IPS-18c (cell line): ENCODE measurements at regions not wholly inside any gene's neighbourhood (a gene's known extent, or its start where the extent isn't known, plus 50 kb on each side); places are given as distances from the start of the nearest gene placed in this dataset.

Experiments
- H3K4me3 ChIP-seq: 2 replicates; pipeline ENCODE4 v1.7.0; 2013; ENCODE audit warnings: low read depth, mild to moderate bottlenecking, low read length, moderate library complexity; ENCODE audit not compliant: insufficient read depth
- H3K9me3 ChIP-seq: one replicate; pipeline ENCODE4 v1.6.1; 2013; ENCODE audit warnings: mild to moderate bottlenecking, low read length, moderate library complexity; ENCODE audit not compliant: control insufficient read depth, insufficient read depth

GRCh38 chr13:26973946-26974345 lies 197.7 kb downstream of the USP12 start:
- Histone ChIP-seq H3K4me3 (no peak overlapping the region), H3K9me3 (no peaks in the 10 kb centered on the region)

GRCh38 chr13:26973295-26973694 lies 198.3 kb downstream of the USP12 start:
- Histone ChIP-seq H3K9me3 (no peaks in the 10 kb centered on the region), H3K4me3 (no peak overlapping the region)

GRCh38 chr13:26971990-26972887 lies 199.4 kb downstream of the USP12 start:
- no peak overlapping the region for H3K4me3 ChIP-seq
- no peaks in the 10 kb centered on the region for H3K9me3 ChIP-seq

GRCh38 chr13:26968431-26969341 lies 202.9 kb downstream of the USP12 start:
- Histone ChIP-seq H3K4me3 (no peak overlapping the region), H3K9me3 (no peaks in the 10 kb centered on the region)

GRCh38 chr13:26967119-26968038 lies 204.2 kb downstream of the USP12 start:
- no peak overlapping the region for H3K4me3 ChIP-seq

GRCh38 chr13:26966701-26967080 lies 204.9 kb downstream of the USP12 start:
- Histone ChIP-seq H3K9me3 (no peaks in the 10 kb centered on the region), H3K4me3 (no peak overlapping the region)

More at GRCh38 chr13:26967119-26968038, 204.2 kb downstream of the USP12 start:
- H3K9me3 ChIP-seq: no peaks in the 10 kb centered on the region

GRCh38 chr13:26965952-26966700 lies 205.5 kb downstream of the USP12 start:
- Histone ChIP-seq H3K4me3 (no peak overlapping the region), H3K9me3 (no peaks in the 10 kb centered on the region)

- no peak overlapping the region for H3K4me3 ChIP-seq
- H3K9me3 ChIP-seq: no peaks in the 10 kb centered on the region
These were observed 204.0 kb upstream of the GPR12 start for GRCh38 chr13:26964278-26965250.

- Histone ChIP-seq H3K4me3 (no peak overlapping the region), H3K9me3 (no peaks in the 10 kb centered on the region)
These were observed 202.1 kb upstream of the GPR12 start for GRCh38 chr13:26962671-26963070.

- H3K9me3 ChIP-seq: no peaks in the 10 kb centered on the region
- no peak overlapping the region for H3K4me3 ChIP-seq
These were observed 201.5 kb upstream of the GPR12 start for GRCh38 chr13:26961890-26962615.

GRCh38 chr13:26957182-26957581 lies 196.6 kb upstream of the GPR12 start:
- Histone ChIP-seq H3K4me3 (no peak overlapping the region), H3K9me3 (no peaks in the 10 kb centered on the region)

- no peaks in the 10 kb centered on the region for H3K9me3 ChIP-seq
- H3K4me3 ChIP-seq: no peak overlapping the region
These were observed 196.0 kb upstream of the GPR12 start for GRCh38 chr13:26956522-26957142.

- H3K9me3 ChIP-seq: no peaks in the 10 kb centered on the region
- no peak overlapping the region for H3K4me3 ChIP-seq
These were observed 194.4 kb upstream of the GPR12 start for GRCh38 chr13:26954976-26955375.

- Histone ChIP-seq H3K4me3 (no peak overlapping the region), H3K9me3 (no peaks in the 10 kb centered on the region)
These were observed 192.7 kb upstream of the GPR12 start for GRCh38 chr13:26953291-26953690.
